ENCODE measurements at regions not wholly inside any gene's neighbourhood (a gene's known extent, or its start where the extent isn't known, plus 50 kb on each side); places are given as distances from the start of the nearest gene placed in this dataset.

DNA sequence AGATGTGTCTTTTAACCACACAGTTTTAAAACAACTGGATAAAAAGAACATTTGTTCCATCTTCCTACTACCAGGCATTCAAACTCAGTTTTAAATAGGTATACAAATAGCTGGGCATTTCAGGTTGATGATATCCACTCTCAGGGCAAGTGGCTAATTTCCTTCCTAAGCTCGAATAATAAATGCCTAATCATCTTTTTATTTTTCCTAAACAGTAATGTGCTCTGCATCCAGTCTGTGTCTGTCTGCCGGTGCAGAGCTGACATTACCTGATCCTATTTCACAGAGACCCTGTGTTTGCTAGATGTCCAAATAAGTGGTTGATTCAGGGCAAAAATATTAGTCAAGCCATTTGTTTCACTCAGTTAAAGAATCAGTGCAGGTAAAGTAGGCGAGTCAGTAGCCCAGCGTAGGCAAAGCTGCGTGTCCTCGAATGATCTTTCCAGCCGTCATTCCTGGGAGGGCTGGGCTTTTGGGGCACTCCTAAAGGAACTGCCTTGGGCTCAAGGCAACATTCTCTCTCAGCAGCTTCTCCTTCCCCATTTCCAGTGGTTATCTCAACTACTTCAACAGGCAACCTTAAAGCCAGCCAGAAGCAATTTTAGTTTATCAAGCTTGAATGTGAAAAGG, 74.2 kb upstream of the BMP2 start:
- DNase-seq (ENCODE audit: low read depth), result no peak
- TF ChIP-seq CTCF (IDR thresholded peaks at IDR 0.05; ENCODE audit: control insufficient read depth, extremely low read depth, insufficient read depth), result no peak
- no peak overlapping the region for H3K4me3 ChIP-seq (ENCODE audit: low read depth, low read length)

GRCh38 chr20:6692566-6693173, 74.8 kb upstream of the BMP2 start:
- no peak for DNase-seq (ENCODE audit: low read depth)
- no peak overlapping the region for H3K4me3 ChIP-seq (ENCODE audit: low read depth, low read length)
- 0 out of 2 replicates have a peak, but pooled peaks have one; percentile 4 for TF ChIP-seq CTCF (IDR thresholded peaks at IDR 0.05; ENCODE audit: control insufficient read depth, extremely low read depth, insufficient read depth)

DNA sequence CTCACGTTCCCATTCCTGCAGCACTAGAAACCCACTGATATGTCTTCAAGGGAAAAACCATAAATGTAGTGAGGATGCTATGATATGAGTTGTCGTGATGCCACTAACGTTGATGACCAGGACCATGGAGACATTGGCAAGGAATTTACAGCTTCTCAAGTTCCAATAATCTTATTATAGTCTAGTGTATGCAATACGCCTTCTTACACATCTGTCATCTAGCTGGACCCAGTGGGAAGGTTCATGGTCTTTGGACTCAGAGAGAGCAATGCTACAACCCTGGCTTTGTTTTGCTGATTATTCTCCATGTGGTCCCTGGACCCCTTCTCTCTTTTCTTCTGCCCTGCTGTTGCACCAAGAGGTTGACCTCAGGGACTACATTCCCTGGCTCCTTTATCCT, 76.0 kb upstream of the BMP2 start:
- DNase-seq (ENCODE audit: low read depth), result no peak
- no peak for TF ChIP-seq CTCF (IDR thresholded peaks at IDR 0.05; ENCODE audit: control insufficient read depth, extremely low read depth, insufficient read depth)

DNA sequence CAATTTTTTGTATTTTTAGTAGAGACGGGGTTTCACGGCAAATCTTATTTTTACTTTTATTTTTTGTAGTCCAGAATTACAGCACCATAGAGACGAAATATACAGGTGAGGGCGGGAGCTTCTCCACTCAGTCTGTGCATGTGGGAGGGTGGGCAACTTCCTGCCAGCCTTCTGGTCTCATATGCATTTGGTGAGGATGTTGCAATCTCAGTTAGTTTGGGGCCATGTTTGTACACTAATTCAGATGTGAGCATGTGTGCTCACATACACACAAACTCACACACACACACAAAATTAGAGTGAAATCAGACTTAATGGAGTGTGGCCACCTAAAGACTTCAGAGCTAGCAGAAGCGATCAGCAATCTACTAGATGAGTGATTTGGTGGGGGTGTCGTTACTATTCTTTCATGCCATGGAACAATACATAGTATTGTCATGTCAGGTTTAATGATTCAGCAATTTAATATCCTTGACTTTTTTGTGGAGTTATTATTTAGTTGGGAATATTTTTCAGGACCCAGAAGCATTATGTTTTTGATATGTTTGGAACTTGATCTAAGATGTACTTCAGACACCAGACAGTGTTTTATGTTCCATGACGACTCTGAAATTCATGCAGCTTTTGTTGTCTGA, 78.0 kb upstream of the BMP2 start:
- H3K4me3 ChIP-seq (ENCODE audit: low read depth, low read length), result no peak overlapping the region
- no peak for TF ChIP-seq CTCF (IDR thresholded peaks at IDR 0.05; ENCODE audit: control insufficient read depth, extremely low read depth, insufficient read depth)
- no peak for DNase-seq (ENCODE audit: low read depth)

More for the DNA sequence above, 76.0 kb upstream of the BMP2 start:
- H3K4me3 ChIP-seq (ENCODE audit: low read depth, low read length), result no peak overlapping the region

GRCh38 chr20:6686171-6686570, 81.3 kb upstream of the BMP2 start:
- no peak overlapping the region for H3K4me3 ChIP-seq (ENCODE audit: low read depth, low read length)
- no peak for TF ChIP-seq CTCF (IDR thresholded peaks at IDR 0.05; ENCODE audit: control insufficient read depth, extremely low read depth, insufficient read depth)
- DNase-seq (ENCODE audit: low read depth), result no peak

- no peak for DNase-seq (ENCODE audit: low read depth)
- H3K4me3 ChIP-seq (ENCODE audit: low read depth, low read length), result no peak overlapping the region
- TF ChIP-seq CTCF (IDR thresholded peaks at IDR 0.05; ENCODE audit: control insufficient read depth, extremely low read depth, insufficient read depth), result no peak
Measured at GRCh38 chr20:6685626-6686025, 81.9 kb upstream of the BMP2 start.

Measured in LNCaP clone FGC (cell line).